GM12892 (cell line): ENCODE measurements at regions not wholly inside any gene's neighbourhood (a gene's known extent, or its start where the extent isn't known, plus 50 kb on each side); places are given as distances from the start of the nearest gene placed in this dataset.

Source experiments
- DNase-seq: peaks from one replicate; pipeline ENCODE4 v3.0.0; 2011; ENCODE audit not compliant: insufficient read length
- FAIRE-seq: peaks from 2 replicates; lab custom pipeline; 2011; peaks lifted over from hg19 to GRCh38; lab: Jason Lieb, UNC
- POLR2A ChIP-seq: IDR thresholded peaks from 2 replicates; pipeline ENCODE4 v1.6.1; 2011; ENCODE audit warnings: low read depth, low read length, control low read depth
- POLR2AphosphoS5 ChIP-seq: IDR thresholded peaks from 2 replicates; pipeline ENCODE4 v1.6.1; 2011; ENCODE audit warnings: low read depth, low read length, control low read depth
- TAF1 ChIP-seq: IDR thresholded peaks from 2 replicates; pipeline ENCODE4 v1.6.1; 2011; ENCODE audit warnings: low read depth, mild to moderate bottlenecking, control low read depth, low read length, borderline replicate concordance

- no peak for TF ChIP-seq POLR2AphosphoS5
- DNase-seq (no peak), FAIRE-seq (no peak)
Measured at GRCh38 chr19:16000024-16000663, 51.3 kb downstream of the OR10H4 start.

- peak; percentile 55; the same call in 1 of the 2 replicates for TF ChIP-seq TAF1
- peak; percentile 46; the same call in 1 of the 2 replicates for TF ChIP-seq POLR2A
- TF ChIP-seq POLR2AphosphoS5, result no peak
- DNase-seq (no peak), FAIRE-seq (peak; percentile 88)
Measured at GRCh38 chr19:16001481-16002312, 52.9 kb downstream of the OR10H4 start.

- no peak for DNase-seq
- TF ChIP-seq POLR2AphosphoS5, result no peak
- no peak for TF ChIP-seq TAF1
Measured at GRCh38 chr19:16002406-16003384, 53.9 kb downstream of the OR10H4 start.

GRCh38 chr19:16003391-16003790 is 54.6 kb downstream of the OR10H4 start:
- no peak for FAIRE-seq
- TF ChIP-seq TAF1, result no peak
- no peak for TF ChIP-seq POLR2AphosphoS5
- TF ChIP-seq POLR2A, result no peak
- DNase-seq, result no peak

More at GRCh38 chr19:16002406-16003384, 53.9 kb downstream of the OR10H4 start:
- no peak for FAIRE-seq

- TF ChIP-seq POLR2A, result no peak
- no peak for TF ChIP-seq POLR2AphosphoS5
- no peak for TF ChIP-seq TAF1
- no peak for FAIRE-seq
- no peak for DNase-seq
Measured at GRCh38 chr19:16005925-16006324, 57.1 kb downstream of the OR10H4 start.

GRCh38 chr19:16012552-16012951 is 63.7 kb upstream of the TPM4 start:
- DNase-seq (no peak), FAIRE-seq (no peak)
- no peak for TF ChIP-seq TAF1
- no peak for TF ChIP-seq POLR2AphosphoS5
- no peak for TF ChIP-seq POLR2A

GRCh38 chr19:16013181-16013850 is 63.0 kb upstream of the TPM4 start:
- no peak for DNase-seq
- no peak for FAIRE-seq
- TF ChIP-seq POLR2A, result no peak
- TF ChIP-seq TAF1, result no peak
- TF ChIP-seq POLR2AphosphoS5, result no peak

- DNase-seq (no peak), FAIRE-seq (no peak)
- no peak for TF ChIP-seq TAF1
- TF ChIP-seq POLR2AphosphoS5, result no peak
- no peak for TF ChIP-seq POLR2A
Measured at GRCh38 chr19:16013851-16014840, 62.1 kb upstream of the TPM4 start.

- FAIRE-seq, result no peak
- peak; percentile 7 for DNase-seq
- TF ChIP-seq POLR2AphosphoS5 (no peak), POLR2A (no peak)
Measured at GRCh38 chr19:16014923-16015804, 61.1 kb upstream of the TPM4 start.

- no peak for TF ChIP-seq TAF1
- no peak for TF ChIP-seq POLR2A
- TF ChIP-seq POLR2AphosphoS5, result no peak
- peak; percentile 14 for DNase-seq
- FAIRE-seq, result no peak
Measured at GRCh38 chr19:16015805-16016173, 60.5 kb upstream of the TPM4 start.
